Heart left ventricle (tissue), 16 donors: ENCODE measurements at regions not wholly inside any gene's neighbourhood (a gene's known extent, or its start where the extent isn't known, plus 50 kb on each side); places are given as distances from the start of the nearest gene placed in this dataset.

ENCODE experiments used
- ATAC-seq, 4 donors: fragments of 200-7000 bp; cut with Tn5 transposase; one replicate each; pipeline ENCODE4 v1.9.1; 2020 to 2022; ENCODE audit warnings: moderate library complexity in 4 of 4, mild to moderate bottlenecking in 3 of 4, moderate number of reproducible peaks in 1 of 4
- DNase-seq, 5 donors: peaks; one replicate each; pipeline ENCODE4 v3.0.0-alpha.2; 2020
- H3K27ac ChIP-seq, 12 donors: fragments of 200-600 bp; sonication (generic) in 4 of 12; one replicate each; pipeline versions ENCODE4 v1.5.0 to v1.8.0; 2016 to 2022; ENCODE audit warnings: mild to moderate bottlenecking in 2 of 12
- H3K27me3 ChIP-seq, 9 donors: fragments of 200-600 bp; sonication (generic) in 2 of 9; one replicate each; pipeline versions ENCODE4 v1.5.1 to v1.8.0; 2016 to 2022; ENCODE audit warnings: mild to moderate bottlenecking in 3 of 9
- H3K36me3 ChIP-seq, 9 donors: fragments of 200-600 bp; sonication (generic) in 2 of 9; one replicate each; pipeline versions ENCODE4 v1.5.0 to v1.8.0; 2018 to 2022; ENCODE audit warnings: mild to moderate bottlenecking in 2 of 9
- H3K4me1 ChIP-seq, 12 donors: fragments of 200-600 bp; sonication (generic) in 4 of 12; one replicate each; pipeline versions ENCODE4 v1.5.0 to v1.8.0; 2016 to 2022; ENCODE audit warnings: mild to moderate bottlenecking in 3 of 12
- H3K4me3 ChIP-seq, 12 donors: fragments of 200-600 bp; sonication (generic) in 4 of 12; one replicate each; pipeline versions ENCODE4 v1.5.0 to v1.8.0; 2017 to 2022; ENCODE audit warnings: mild to moderate bottlenecking in 9 of 12, moderate library complexity in 4 of 12
- H3K9me3 ChIP-seq, 12 donors: fragments of 200-600 bp; sonication (generic) in 4 of 12; one replicate each; pipeline versions ENCODE4 v1.5.0 to v1.8.0; 2016 to 2022; ENCODE audit warnings: mild to moderate bottlenecking in 1 of 12
- POLR2A ChIP-seq, 2 donors: fragments of 450-650 bp; IDR thresholded peaks; one replicate each; pipeline ENCODE4 v1.6.1; 2017; ENCODE audit warnings: antibody characterized with exemption in 2 of 2, mild to moderate bottlenecking in 2 of 2, moderate library complexity in 2 of 2
- WGBS, 4 donors: extraction: QIAGEN DNeasy Blood & Tissue Kit in 2 of 4; methylation state at CpG; one replicate each; pipeline versions ENCODE4 v1.1.5 to v1.1.7; 2013 to 2018; 5-methylcytosine and 5-hydroxymethylcytosine counted together
- intact Hi-C, 10 donors: fragments of 100-400 bp; cut with DNase I; formaldehyde crosslinking; loops; one replicate each; pipeline versions ENCODE4 v1.11.1 to v1.14.2; 2022
- TF ChIP-seq, protein P1 (sequence below), 12 donors: fragments of 200-600 bp; sonication (generic) in 4 of 12; IDR thresholded peaks; one replicate each; pipeline versions ENCODE4 v1.5.0 to v1.8.0; 2018 to 2022; ENCODE audit warnings: antibody characterized with exemption in 12 of 12, mild to moderate bottlenecking in 5 of 12
- donor health status: ischemic (EF 13 %, LVEDD 7.1; RV severe dilation, severe dysfunction).
- donor health status: healthy with polysubstance abuse.
- donor health status: DM: no; HTN: yes; CAD: no.
- donor health status: DM: no; HTN: no; CAD: no.
- donor health status: ischemic (EF 25% LVEDD 6.9; RV normal size, moderate dysfunction).
- donor health status: ischemic (EF 25% LVEDD 5.7; RV mildly dilated, moderate dysfunction).
- donor health status: healthy.
- donor health status: DM: yes; HTN: yes; CAD: no.
- donor health status: ischemic (EF 35%, LVEDD 5.7; RV mildly dilated, moderate dysfunction).
- donor health status: nonischemic (EF 11% LVEDD 7.7; RV severe dilation, severe dysfunction).
- donor health status: DM: yes; HTN: yes; CAD: no.
- donor health status: PGD.
- donor health status: ischemic (EF 29% LVEDD 5.4; RV normal size, mild dysfunction).
- donor health status: nonischemic (EF 23%, LVEDD 6.1; RV moderate dilation, normal function).

DNA sequence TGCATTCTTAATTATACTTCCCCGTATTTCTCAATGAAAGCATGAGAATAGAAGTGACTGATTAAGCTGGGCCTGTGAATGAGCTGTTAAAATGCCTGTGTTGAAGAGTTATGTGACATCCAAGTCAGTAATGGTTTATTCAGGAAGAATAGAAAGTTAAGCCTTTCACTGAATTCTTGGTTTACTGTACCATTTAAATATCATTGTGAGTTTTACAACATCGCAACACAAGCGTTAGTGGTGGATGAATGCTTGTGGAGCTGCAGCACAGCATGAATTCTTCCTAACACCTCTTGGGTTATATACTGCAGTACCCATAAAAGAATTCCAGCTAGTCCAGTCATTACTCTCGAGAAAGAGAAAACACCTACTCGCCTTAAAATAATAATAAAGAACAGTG lies 257.8 kb downstream of the JRKL start:
- no peak overlapping the region for H3K27ac ChIP-seq
- DNase-seq (no peak), ATAC-seq (no peak)
- no peak overlapping the region for H3K4me3 ChIP-seq
- no peaks in the 10 kb centered on the region for H3K27me3 ChIP-seq
- H3K4me1 ChIP-seq: no peaks in the 10 kb centered on the region
- TF ChIP-seq, protein P1, sequence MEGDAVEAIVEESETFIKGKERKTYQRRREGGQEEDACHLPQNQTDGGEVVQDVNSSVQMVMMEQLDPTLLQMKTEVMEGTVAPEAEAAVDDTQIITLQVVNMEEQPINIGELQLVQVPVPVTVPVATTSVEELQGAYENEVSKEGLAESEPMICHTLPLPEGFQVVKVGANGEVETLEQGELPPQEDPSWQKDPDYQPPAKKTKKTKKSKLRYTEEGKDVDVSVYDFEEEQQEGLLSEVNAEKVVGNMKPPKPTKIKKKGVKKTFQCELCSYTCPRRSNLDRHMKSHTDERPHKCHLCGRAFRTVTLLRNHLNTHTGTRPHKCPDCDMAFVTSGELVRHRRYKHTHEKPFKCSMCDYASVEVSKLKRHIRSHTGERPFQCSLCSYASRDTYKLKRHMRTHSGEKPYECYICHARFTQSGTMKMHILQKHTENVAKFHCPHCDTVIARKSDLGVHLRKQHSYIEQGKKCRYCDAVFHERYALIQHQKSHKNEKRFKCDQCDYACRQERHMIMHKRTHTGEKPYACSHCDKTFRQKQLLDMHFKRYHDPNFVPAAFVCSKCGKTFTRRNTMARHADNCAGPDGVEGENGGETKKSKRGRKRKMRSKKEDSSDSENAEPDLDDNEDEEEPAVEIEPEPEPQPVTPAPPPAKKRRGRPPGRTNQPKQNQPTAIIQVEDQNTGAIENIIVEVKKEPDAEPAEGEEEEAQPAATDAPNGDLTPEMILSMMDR (IDR thresholded peaks at IDR 0.05): no peak
- no peak for TF ChIP-seq POLR2A (IDR thresholded peaks at IDR 0.05)
- H3K36me3 ChIP-seq: no peaks in the 10 kb centered on the region
- intact Hi-C loops: no loop called here
- 65 to 75% (median 74%) methylated on average over 5 of the region's 5 CpGs for WGBS, 4 donors
- H3K9me3 ChIP-seq: no peaks in the 10 kb centered on the region

DNA sequence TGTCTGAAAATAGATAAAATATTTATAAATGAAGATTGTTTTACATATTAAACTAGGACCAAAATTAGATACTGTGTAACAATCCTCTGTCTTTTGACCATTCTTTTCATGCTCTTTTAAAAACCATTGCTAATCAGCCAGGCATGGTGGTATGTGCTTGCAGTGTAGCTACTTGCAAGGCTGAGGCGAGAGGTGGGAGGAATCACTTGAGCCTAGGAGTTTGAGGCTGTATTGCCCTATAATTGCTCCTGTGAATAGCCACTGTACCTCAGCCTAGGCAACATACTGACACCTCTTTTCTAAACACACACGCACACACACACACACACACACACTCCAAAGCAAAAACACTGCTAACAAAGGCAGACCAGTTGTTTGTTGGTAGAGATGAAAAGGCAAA lies 259.2 kb downstream of the JRKL start:
- TF ChIP-seq, protein P1 (IDR thresholded peaks at IDR 0.05): no peak
- TF ChIP-seq POLR2A (IDR thresholded peaks at IDR 0.05): no peak
- 64 to 88% (median 76%) methylated on average over 2 of the region's 2 CpGs for WGBS, 4 donors
- no peak for ATAC-seq

DNA sequence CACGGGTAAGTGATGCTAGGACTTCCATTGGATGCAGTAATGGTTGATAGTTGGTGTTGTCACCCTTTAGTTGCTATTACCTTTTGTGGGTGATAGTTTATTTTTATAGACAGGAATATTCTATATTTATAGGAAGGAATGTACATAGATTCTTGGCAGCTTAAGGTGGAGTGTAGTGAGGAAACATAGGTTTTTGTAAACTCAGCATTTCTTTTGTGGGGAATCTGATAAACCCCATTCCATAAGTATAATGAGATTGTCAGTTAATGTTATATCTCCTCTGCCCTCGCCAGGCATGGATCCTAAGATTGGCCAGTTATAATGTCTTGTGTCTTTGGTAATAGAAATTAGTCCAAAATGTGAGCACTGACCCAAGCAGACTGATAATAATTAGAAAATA lies 262.7 kb downstream of the JRKL start:
- intact Hi-C loops: no loop called here
- ATAC-seq (no peak), DNase-seq (no peak)
- Histone ChIP-seq H3K36me3 (no peaks in the 10 kb centered on the region), H3K9me3 (no peaks in the 10 kb centered on the region), H3K27me3 (no peaks in the 10 kb centered on the region), H3K4me3 (no peak overlapping the region), H3K4me1 (no peaks in the 10 kb centered on the region), H3K27ac (no peak overlapping the region)
- TF ChIP-seq, protein P1 (IDR thresholded peaks at IDR 0.05): no peak
- TF ChIP-seq POLR2A (IDR thresholded peaks at IDR 0.05): no peak
- WGBS, 4 donors: 85 to 91% (median 89%) methylated on average over 2 of the region's 2 CpGs

More for the DNA sequence above, 259.2 kb downstream of the JRKL start:
- intact Hi-C loops: no loop called here
- DNase-seq: no peak
- Histone ChIP-seq H3K27ac (no peak overlapping the region), H3K4me3 (no peak overlapping the region), H3K36me3 (no peaks in the 10 kb centered on the region), H3K27me3 (no peaks in the 10 kb centered on the region), H3K9me3 (no peaks in the 10 kb centered on the region), H3K4me1 (no peaks in the 10 kb centered on the region)

DNA sequence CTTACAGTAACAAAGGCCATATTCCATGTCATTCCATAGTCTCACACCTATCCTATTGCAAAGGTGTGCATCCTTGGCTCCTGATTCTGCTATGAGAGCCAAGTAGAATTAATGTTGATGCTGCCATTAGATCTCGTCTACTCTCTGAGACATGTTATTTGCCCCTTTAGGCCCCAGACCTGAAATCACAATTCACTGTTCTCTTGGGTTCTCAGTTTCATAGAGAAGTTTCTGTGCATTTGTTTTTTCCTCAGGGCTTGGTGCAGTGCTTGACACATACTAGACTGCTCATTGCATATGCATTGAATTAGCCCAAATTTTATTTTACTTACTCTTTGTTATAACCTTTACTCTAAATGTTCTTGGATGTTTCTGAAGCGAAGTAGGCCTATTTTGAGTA lies 265.7 kb downstream of the JRKL start:
- H3K36me3 ChIP-seq: no peaks in the 10 kb centered on the region
- no peaks in the 10 kb centered on the region for H3K4me1 ChIP-seq
- TF ChIP-seq, protein P1 (IDR thresholded peaks at IDR 0.05): no peak
- TF ChIP-seq POLR2A (IDR thresholded peaks at IDR 0.05): no peak
- no peaks in the 10 kb centered on the region for H3K9me3 ChIP-seq
- ATAC-seq (no peak), DNase-seq (no peak)
- H3K4me3 ChIP-seq: no peak overlapping the region
- H3K27ac ChIP-seq: no peak overlapping the region
- 84 to 92% (median 87%) methylated on average over 2 of the region's 2 CpGs for WGBS, 4 donors
- H3K27me3 ChIP-seq: no peaks in the 10 kb centered on the region
- intact Hi-C loops: no loop called here
